GM21576 (cell line): ENCODE measurements at regions not wholly inside any gene's neighbourhood (a gene's known extent, or its start where the extent isn't known, plus 50 kb on each side); places are given as distances from the start of the nearest gene placed in this dataset.

Experiments used
- ATAC-seq: cut with Tn5 transposase; IDR thresholded peaks from one replicate; pipeline ENCODE4 v1.9.1; 2021; ENCODE audit warnings: mild to moderate bottlenecking, moderate library complexity; ENCODE audit not compliant: unreplicated experiment

DNA sequence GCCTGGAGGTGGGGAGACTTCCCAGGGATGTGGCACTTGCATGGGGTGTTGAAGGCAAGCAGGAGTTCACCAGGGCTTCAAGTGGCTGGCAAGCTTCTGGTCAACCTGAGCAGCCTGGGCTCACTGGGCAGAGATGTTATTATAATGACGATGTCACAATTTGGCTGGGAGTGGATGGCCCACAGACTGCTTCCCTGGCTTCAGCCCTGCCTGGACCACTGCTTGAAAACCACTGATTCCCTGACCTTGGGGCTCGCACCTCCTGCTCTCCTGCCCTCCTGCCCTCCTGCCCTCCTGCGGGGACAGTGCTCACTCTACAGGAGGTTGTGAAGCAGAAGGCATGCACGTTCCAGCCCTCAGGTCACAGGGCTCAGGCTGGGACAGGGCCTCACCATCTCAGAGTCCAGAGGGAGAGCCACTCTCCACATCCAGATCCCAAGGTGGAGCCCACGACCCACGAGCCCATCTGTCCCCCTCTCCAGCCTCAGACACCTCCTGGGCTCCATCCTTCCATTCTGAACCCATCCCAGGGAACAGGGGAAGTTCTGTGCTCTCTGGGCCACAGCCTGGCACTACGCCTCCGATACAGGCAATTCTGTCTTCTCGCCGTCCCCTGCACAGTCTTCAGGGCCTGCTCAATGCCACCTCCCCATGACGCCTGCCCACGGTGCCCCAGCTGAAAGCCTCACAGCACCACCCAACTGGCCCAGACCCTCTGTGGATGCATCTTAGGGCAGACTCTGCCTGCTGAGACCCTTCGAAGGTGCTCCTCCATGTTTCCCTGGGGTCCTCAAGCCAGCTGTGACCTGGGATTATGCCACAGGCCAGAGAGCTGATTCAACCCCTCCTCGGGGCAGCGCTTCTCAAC, 241.6 kb upstream of the RAB6C start:
- no peak for ATAC-seq

DNA sequence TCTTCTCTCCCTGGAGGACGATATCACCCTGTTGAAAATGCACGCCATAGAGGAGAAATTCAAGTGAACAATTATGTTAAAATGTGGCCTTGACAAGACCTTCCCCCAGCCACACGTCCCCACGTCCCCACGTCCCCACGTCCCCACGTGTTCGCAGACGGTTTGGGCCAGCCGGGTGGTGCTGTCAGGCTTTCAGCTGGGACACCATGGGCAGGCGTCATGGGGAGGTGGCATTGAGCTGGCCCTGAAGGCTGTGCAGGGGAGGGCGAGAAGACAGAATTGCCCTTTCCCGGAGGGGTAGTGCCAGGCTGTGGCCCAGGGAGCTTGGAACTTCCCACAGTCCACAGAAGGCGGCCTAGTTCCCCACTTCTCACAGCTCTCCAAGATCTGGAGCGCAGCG, 240.7 kb upstream of the RAB6C start:
- ATAC-seq: no peak

DNA sequence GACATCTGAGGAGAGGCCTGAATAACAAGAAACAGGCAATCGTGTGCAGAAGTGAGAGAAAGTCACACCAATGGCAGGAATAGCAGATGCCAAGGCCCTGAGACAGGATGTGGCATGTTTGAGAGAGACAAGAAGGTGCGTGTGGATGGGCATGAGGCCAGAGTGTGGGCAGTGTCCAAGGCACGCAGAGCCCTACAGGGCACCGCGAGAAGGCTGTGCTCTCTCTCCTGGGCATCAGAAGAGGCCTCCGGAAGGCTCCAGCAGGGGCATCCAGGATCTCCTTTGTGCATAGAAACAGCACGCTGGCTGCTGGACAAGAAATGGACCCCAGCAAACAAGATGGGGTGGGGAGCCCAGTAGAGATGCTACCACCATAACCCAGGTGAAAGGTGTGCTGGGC, 239.0 kb upstream of the RAB6C start:
- no peak for ATAC-seq

DNA sequence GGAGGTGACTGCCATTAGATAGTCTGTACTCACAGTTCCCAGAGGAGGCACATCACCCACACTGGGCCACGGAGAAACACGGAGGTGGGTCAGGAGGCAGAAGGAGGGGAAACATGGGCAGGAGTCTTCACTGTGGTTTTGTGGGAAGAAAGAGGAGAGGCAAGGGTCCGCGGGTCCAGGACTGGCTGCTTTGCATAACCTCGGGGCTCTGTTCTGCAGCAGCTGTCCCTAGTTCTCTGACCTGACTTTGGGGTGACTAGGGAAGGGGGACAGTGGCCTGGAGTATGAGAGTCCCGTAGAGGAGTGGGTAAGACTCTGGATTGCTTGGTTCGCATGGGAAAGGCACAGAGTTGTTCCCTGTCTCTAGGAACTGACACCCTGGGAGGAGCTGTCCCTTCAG, 238.3 kb upstream of the RAB6C start:
- ATAC-seq: no peak

DNA sequence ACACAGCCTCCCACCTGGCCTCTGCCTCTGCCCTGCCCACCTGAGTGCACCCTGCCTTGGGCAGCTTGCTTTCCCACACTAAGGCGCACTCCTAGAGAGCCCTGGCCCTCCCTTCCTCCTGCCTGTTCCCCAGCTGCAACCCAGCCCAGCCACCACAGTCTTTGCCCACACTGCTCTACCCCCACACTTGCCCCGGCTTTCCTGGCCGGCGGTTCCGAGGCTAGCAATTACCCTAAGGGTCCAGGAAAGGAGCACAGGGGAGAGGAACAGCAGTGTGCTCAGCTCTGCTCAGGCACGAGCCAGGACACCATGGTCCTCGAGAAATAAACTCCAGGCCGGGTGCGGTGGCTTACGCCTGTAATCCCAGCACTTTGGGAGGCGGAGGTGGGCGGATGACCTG, 237.8 kb upstream of the RAB6C start:
- no peak for ATAC-seq

DNA sequence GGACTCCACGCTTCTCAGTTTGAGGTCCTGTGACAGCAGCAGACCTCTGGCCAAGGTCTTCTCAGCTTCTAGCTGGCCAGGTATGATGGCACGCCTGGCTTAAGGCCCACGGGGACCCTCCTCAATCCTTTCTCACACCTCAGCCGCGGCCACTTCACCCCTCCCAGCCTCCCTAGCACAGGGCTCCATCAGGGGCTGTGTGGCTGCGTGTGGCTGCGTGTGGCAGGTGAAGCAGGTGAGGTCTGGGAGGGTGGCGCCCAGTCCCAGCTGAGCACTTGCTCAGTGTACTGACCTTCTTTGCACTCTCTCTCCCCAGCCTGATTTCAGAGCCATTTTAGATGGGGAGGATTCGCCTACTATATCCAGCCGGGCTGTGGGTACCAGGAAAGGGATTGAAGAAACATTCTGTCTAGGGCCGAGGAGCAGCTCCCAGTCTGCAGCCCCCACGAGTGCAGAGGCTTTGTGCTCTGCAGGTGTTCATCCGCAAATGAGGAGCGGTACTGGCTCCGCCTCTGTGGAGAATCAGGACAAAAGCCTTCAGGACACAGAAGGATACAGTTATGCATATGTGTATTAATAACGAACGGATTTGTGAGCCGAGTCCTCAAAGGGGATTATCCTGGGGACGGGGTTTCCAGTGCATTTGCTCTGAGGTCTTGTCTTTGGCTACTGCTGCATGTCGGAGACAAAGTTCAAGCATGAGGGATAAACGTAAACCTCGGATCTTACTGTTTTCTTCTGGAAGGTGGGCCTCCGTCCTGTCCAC, 236.9 kb upstream of the RAB6C start:
- ATAC-seq: no peak

DNA sequence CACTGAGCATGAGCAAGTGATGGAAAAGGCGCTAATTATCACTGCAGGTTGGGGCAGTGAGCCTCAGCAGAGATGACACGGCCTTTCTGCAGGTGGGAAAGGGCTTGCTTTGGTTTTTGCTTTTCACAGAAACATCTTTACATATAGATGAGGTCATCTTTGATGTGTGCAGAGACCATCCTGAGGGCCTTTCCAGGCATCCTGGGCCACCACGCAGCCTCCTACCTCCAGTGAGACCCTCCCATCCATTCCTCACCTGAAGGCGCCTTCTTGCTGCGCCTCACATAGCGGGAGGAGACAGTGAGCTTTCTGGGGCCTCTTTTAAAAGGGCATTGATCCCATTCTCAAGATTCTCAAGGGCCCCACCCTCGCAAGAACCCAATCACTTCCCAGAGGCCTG, 235.3 kb upstream of the RAB6C start:
- no peak for ATAC-seq

DNA sequence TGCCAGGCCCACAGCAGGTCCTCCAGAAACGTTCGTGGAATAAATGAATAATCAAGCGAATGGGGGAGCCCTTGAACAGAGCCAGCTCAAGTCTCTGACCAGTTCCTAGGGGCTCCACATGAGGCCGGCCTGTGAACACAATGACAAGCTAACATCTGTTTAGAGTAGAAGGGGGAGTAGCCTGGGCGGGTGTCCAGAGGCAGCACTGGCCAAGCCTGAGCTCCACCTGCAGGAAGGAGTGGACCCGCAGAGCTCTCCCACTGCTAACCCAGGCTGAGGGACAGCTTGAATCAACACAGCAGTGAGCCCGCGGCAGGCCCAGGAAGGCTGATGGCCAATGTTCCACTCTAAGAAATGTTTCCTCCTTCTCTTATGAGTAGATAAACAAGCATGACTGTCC, 234.8 kb upstream of the RAB6C start:
- no peak for ATAC-seq

DNA sequence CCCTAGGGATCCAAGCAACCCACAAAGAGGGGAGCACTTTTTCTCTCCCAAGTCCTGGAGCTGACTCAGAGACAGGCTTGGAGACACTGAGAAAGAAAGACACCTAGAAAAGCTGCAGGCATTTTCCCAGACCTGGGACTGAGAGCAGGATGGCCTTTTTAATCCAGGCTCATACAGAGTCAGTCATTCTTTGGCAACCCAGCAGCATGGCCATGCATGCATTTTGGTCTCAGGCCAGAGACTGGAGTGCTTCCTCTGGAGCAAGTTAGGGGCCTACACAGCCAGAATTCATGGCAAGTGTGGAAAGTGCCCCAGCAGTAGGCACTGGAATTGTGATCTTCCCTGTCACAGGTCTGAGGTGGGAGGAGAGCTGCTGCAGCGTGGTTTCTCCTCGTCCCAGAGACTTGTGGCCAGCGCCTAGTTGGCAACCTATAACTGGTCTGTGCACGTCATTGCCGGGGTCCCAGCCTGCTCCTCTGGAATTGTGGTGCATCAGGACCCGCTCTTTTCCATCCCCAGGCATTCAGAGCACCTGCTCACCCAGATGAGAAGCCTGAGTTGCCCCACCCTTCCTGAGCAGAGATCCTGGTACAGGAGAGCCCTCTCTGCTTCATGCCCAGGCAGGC, 231.9 kb upstream of the RAB6C start:
- ATAC-seq: no peak

DNA sequence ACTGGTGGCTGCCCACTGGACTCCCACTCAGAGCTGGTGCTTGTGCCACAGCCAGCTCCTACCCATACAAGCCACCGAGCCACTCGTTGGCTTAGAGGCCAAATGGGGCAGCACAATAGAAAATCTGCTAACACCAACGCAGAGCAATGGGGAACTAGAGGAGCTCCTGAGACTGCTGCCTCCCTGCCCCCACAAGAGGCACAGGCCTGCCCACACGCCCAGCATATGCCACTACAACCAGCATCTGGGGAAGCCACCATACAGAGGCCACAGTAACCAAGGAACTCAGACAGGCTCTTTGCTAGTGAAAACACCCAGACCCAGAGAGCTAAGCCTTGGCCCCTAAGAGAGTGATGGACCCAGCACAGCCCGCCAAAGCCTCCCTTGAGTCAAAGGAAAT, 231.2 kb upstream of the RAB6C start:
- ATAC-seq: no peak

DNA sequence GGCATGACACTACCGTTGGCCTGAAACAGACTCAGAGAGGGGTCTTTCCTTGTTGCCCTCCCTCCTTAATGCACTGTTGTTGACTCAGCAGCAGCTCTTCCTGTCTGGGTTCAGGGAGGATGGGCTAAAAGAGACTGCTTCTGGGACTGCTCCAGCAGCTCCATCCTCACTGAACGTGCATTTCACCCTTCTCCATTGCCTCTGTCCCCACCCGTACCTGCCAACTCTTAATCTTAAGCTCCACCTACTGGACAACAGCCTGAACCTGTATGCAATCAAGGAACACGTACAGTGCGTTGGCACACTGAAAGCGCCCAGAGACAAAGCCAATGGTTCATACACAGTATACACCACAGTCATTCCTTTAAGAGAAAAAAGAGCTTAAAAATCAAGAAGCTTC, 230.8 kb upstream of the RAB6C start:
- no peak for ATAC-seq

DNA sequence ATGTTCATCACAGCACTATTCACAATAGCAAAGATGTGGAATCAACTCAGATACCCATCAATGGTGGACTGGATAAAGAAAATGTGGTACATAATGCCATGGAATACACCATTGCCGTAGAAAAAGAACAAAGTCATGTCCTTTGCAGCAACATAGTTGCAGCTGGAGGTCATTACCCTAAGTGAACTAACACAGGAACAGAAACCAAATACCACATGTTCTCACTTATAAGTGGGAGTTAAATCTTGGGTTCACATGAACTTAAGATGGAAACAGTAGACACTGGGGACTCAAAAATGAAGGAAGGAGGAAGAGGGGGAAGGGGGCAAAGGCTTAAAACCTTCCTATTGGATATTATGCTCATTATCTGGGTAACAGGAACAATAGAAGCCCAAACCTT, 228.1 kb upstream of the RAB6C start:
- ATAC-seq: peak; percentile 58

DNA sequence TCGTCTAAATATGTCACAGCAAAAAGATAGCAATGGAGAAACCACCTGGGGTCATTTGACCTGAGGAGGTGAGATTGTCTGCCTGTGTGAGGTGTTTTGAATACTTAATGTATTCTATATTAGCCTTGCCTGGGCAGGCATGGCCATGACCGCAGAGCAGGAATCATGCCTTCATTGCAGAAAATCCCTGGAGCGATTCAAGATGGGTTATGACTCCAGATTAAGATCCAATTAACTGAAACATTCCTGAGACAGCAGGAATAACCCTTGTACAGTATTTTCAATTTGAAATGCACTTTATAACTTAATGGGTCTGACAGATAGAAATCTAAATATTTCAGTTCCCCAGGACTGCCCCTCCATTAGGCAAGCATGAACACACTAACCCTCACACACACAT, 227.3 kb upstream of the RAB6C start:
- no peak for ATAC-seq

DNA sequence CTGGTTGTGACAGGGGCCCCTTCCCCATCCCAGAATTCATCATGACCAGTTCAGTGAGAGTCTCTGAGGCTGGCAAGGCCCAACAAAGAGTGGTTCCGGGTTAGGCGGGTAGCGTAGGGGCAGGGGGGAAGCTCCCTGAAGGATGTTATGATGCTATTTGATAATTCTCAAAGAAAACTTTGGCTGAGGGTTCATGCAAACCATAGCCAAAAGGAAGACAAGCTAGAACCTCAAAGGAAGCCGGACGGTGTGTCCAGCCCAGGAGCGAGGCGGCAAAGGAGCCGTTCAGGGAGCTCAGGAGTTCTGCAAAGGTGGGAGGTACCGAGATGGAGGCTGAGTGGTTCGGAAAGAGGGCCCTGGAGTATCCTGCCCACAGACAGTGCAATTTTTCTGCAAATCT, 226.8 kb upstream of the RAB6C start:
- ATAC-seq: no peak

DNA sequence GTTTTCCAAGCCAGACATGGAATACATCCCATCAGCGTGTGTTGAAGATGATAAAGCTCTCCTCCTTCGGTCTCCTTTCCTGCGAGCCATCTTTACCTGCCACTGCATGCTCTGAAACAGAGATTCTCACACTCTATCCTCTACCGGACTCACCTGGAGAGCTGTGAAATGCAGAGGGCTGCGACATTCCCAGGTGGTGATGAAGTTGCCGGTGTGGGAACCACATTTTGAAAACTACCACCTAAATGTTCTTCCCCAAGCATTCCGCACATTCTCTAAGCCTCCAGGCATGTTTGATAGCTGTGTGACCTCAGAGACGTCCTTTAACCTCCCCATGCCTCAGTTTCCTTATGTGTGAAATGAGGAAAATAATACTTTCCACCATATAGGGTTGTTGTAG, 226.2 kb upstream of the RAB6C start:
- ATAC-seq: no peak

DNA sequence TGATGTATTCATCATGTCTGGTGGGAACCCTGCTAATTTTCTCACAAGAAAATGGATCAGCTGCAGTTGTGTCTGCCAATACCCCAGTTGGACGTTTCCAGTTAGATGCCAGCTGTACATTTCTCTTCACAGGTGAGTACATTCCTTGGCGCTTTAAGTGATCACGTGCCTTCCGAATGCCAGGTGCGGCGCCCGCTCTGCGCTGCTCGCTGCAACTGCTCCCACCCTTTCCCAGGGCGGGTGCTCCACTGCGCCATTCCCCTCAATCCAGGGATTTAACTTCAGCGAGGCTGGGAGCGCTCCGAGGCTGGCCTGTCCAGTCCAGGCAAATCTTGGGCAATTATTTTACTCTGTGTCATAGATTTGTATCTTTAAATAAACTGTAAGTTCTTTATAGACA, 225.0 kb upstream of the RAB6C start:
- ATAC-seq: no peak

DNA sequence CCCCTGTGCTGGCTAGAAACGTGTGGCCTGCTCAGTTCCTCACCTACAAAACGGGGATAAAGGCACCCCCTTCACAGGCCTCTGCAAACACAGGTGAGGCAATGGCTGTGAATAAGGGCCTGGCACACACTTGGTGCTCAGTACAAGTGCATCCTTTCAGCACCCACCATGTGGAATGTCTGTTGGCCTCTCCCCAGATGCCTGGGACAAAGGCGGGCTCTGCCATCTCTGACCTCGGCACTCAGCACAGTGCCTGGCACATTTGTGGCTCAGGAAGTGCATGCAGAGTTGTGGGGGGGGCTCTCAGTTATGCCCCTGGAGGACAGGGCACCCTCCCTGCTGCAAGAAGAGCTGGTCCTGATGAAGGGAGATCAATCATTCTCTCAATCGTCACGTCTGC, 224.6 kb upstream of the RAB6C start:
- ATAC-seq: no peak

DNA sequence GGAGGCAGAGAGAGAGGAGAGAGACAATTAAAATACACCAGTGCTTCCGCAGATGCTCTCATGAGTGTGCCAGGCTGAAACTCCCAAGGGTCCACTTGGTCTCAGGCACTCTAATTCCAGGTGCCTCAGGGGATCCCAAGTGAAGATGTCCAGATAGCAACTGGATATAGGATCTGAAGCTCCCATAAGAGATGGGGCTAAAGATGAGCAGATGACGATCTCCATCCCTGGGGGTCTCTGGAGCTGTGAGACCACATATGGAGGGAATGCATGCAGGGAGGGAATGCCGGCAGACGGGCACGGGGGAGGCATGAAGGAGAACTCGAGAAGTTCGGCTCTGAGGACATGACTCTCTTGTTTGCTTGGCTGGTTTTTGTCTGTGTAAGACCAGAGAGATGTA, 223.7 kb upstream of the RAB6C start:
- no peak for ATAC-seq

DNA sequence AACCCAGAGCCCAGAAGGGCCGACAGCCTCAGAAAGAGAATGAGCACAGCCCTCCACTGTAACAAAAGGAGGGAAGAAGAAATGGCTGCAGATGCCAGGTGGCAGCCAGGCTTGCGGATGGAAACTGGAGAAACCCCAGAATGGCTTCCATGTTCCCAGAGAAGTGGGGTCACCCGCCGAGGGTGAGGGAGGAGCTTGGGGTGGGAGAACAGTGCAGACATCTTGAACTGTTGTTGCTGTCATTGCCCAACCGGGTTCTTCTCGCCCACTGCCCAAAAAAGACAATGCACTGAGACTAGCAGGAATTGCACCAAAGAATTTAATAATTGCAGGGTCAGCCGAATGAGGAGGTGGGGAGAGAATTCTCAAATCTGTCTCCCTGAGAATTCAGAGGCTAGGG, 223.2 kb upstream of the RAB6C start:
- ATAC-seq: no peak

DNA sequence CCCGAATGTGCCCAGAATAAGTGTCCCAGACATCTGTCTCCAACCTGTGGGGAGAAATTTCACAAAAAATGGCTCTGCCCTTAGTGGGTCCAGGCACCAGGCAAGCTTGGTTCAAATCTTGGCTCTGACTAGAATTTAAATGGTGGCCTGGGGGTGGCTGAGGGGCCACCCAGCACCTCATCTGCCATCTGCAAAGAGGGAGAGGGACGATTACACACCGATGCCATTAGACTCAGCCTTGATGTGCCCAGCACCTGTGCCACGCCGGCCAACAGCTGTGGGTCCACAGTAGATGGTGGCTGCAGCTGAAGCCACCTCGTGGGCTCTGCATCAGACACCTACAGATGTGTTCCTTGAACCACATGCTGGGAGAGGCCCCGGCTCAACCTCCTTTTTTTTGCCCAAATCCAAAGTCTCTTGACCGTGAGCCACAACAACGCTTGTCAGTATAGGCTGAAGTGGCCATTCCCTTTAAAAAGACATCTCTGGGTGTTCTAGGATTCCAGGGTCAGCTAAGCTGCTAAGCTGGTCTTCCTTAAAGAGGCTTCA, 222.0 kb upstream of the RAB6C start:
- ATAC-seq: no peak

DNA sequence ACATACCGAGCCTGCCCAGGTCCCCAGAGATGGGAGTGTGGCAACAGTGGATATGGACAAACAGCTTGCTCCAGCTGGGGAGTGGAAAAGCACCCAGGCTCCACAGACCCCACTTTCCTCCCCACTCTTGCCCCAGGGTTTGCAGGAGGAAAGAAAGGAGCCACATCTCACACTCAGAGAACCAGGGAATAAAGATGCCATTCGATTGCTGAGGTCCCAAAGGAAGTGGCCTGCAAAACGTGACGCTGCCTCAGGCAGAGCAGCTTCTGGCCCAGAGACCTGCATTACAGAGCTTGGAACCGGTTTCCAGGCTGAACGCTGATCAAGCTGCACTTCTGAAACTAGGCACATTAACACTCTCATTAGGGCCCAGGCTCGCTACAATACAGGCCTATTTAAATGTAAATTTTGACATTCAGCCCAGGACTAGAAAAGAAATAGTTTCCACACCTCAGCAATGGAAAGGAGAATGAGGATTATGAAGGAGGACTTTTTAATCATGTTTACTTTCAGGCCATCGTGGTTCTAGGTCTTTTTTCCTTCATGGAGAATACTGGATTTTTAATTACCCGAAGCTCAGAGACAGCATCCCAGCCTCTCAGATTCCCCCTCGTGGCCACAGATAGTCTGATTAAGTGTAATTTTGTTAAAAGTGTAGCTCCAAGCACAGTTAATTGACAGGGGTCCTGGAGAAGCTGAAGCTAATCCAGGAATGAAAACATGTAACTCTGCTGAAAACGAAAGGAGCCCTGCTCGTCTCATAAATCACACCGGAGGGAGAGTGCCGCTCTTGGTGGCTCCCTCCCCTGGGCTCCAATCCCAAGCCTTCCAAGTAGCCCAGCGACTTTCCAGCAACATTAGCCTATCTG, 221.3 kb upstream of the RAB6C start:
- no peak for ATAC-seq
